SK-N-SH (cell line): ENCODE measurements at regions not wholly inside any gene's neighbourhood (a gene's known extent, or its start where the extent isn't known, plus 50 kb on each side); places are given as distances from the start of the nearest gene placed in this dataset.

Experiments
- CTCF ChIA-PET: fragments of 300-600, 350-600 bp; formaldehyde crosslinking; extraction: SDS; loops from one replicate; lab custom pipeline; 2021; lab: Yijun Ruan, JAX
- POLR2A ChIA-PET: fragments of 350-600 bp; sonication (Branson Sonifier 250); formaldehyde crosslinking; extraction: SDS; loops from one replicate; lab custom pipeline; 2020; ENCODE audit warnings: antibody characterized with exemption, inconsistent platforms; lab: Yijun Ruan, JAX
- DNase-seq: peaks from one replicate; pipeline ENCODE4 v3.0.0; 2012
- H2AFZ ChIP-seq: fragments of 200-600 bp; sonication (generic); 2 replicates; pipeline ENCODE4 v1.8.1; 2016; ENCODE audit warnings: antibody characterized with exemption, mild to moderate bottlenecking, low read depth
- H3F3A ChIP-seq: fragments of 200-600 bp; sonication (generic); replicated peaks from 2 replicates; pipeline ENCODE3; 2016; ENCODE audit warnings: antibody characterized with exemption, mild to moderate bottlenecking; ENCODE audit not compliant: insufficient read depth
- H3K27ac ChIP-seq, 2 experiments: fragments of 200-500 bp in 1 of 2; fragments of 200-600 bp in 1 of 2; sonication (Bioruptor generic) in 1 of 2; sonication (generic), shearing (Covaris generic) in 1 of 2; 2 replicates each; pipeline versions ENCODE4 v1.5.1 to v1.6.1; 2014 to 2016; ENCODE audit warnings: low read depth in 2 of 2, inconsistent platforms in 1 of 2, low read length in 1 of 2, mild to moderate bottlenecking in 1 of 2, mixed read lengths in 1 of 2
- H3K27me3 ChIP-seq: fragments of 200-600 bp; sonication (generic), shearing (Covaris generic); 2 replicates; pipeline ENCODE4 v1.6.1; 2016; ENCODE audit warnings: mixed run types; ENCODE audit not compliant: insufficient read depth
- H3K36me3 ChIP-seq, 2 experiments: fragments of 200-500 bp in 1 of 2; fragments of 200-600 bp in 1 of 2; sonication (Bioruptor generic) in 1 of 2; sonication (generic) in 1 of 2; replicated peaks in 1 of 2; 2 replicates each; pipeline versions ENCODE3 to v1.5.1; 2014 to 2016; ENCODE audit warnings: low read length in 1 of 2, mild to moderate bottlenecking in 1 of 2; ENCODE audit not compliant: insufficient read depth in 2 of 2, control insufficient read depth in 1 of 2
- H3K4me1 ChIP-seq, 2 experiments: fragments of 200-500 bp in 1 of 2; fragments of 200-600 bp in 1 of 2; sonication (Bioruptor generic) in 1 of 2; sonication (generic), shearing (Covaris generic) in 1 of 2; 2 replicates each; pipeline versions ENCODE4 v1.5.1 to v1.6.1; 2014 to 2016; ENCODE audit warnings: low read depth in 1 of 2, low read length in 1 of 2, mixed run types in 1 of 2; ENCODE audit not compliant: insufficient read depth in 2 of 2, control insufficient read depth in 1 of 2
- H3K4me2 ChIP-seq: fragments of 200-600 bp; sonication (generic), shearing (Covaris generic); 2 replicates; pipeline ENCODE4 v1.6.1; 2017; ENCODE audit warnings: mixed run types
- H3K4me3 ChIP-seq, 2 experiments: fragments of 200-500 bp in 1 of 2; fragments of 200-600 bp in 1 of 2; sonication (Bioruptor generic) in 1 of 2; sonication (generic), shearing (Covaris generic) in 1 of 2; 2 replicates each; pipeline versions ENCODE4 v1.5.1 to v1.8.1; 2014 to 2016; ENCODE audit warnings: low read depth in 2 of 2, inconsistent platforms in 1 of 2, low read length in 1 of 2, mild to moderate bottlenecking in 1 of 2, mixed read lengths in 1 of 2, moderate library complexity in 1 of 2
- H3K79me2 ChIP-seq: fragments of 200-600 bp; sonication (generic); 2 replicates; pipeline ENCODE4 v1.8.1; 2017; ENCODE audit warnings: mild to moderate bottlenecking; ENCODE audit not compliant: insufficient read depth
- H3K9ac ChIP-seq: fragments of 200-600 bp; sonication (generic); 2 replicates; pipeline ENCODE4 v1.6.1; 2017; ENCODE audit warnings: mixed run types
- H3K9me2 ChIP-seq: fragments of 200-600 bp; sonication (generic); 2 replicates; pipeline ENCODE4 v1.6.1; 2017; ENCODE audit warnings: mixed run types
- H3K9me3 ChIP-seq: fragments of 200-600 bp; sonication (generic); 2 replicates; pipeline ENCODE4 v1.6.1; 2017; ENCODE audit warnings: mixed run types, mild to moderate bottlenecking, moderate library complexity
- H4K20me1 ChIP-seq: fragments of 200-600 bp; sonication (generic); 2 replicates; pipeline ENCODE4 v1.6.1; 2017; ENCODE audit warnings: mild to moderate bottlenecking, mixed run types; ENCODE audit not compliant: insufficient read depth
- CHD2 ChIP-seq: fragments of 150-350 bp; IDR thresholded peaks from 2 replicates; pipeline ENCODE4 v1.6.1; 2018; ENCODE audit warnings: low read length; ENCODE audit not compliant: partially characterized antibody
- CTCF ChIP-seq: fragments of 200-600 bp; sonication (generic); IDR thresholded peaks from 2 replicates; pipeline ENCODE4 v1.6.1; 2017; ENCODE audit warnings: antibody characterized with exemption, mild to moderate bottlenecking, moderate library complexity
- ELF1 ChIP-seq: IDR thresholded peaks from 2 replicates; pipeline ENCODE4 v1.4.0; 2012
- FOXJ3 ChIP-seq: sonication (generic); formaldehyde crosslinking; IDR thresholded peaks from 2 replicates; pipeline ENCODE4 v1.5.1; 2020; ENCODE audit warnings: mild to moderate bottlenecking, missing genetic modification reagents
- FOXM1 ChIP-seq: IDR thresholded peaks from 2 replicates; pipeline ENCODE4 v1.4.0; 2012; ENCODE audit warnings: low read depth, mild to moderate bottlenecking
- GATA2 ChIP-seq: sonication (generic); formaldehyde crosslinking; IDR thresholded peaks from 2 replicates; pipeline ENCODE4 v1.5.0; 2020; ENCODE audit warnings: mild to moderate bottlenecking, missing genetic modification reagents
- MAX ChIP-seq: IDR thresholded peaks from 2 replicates; pipeline ENCODE4 v1.4.0; 2012; ENCODE audit warnings: low read depth
- MEF2A ChIP-seq: IDR thresholded peaks from 2 replicates; pipeline ENCODE4 v1.4.0; 2012; ENCODE audit warnings: low read depth, borderline replicate concordance
- PBX3 ChIP-seq: IDR thresholded peaks from 2 replicates; pipeline ENCODE4; 2012
- POLR2AphosphoS5 ChIP-seq: IDR thresholded peaks from 2 replicates; pipeline ENCODE4 v1.6.1; 2012; ENCODE audit warnings: low read depth, low read length
- RCOR1 ChIP-seq: fragments of 150-350 bp; IDR thresholded peaks from 2 replicates; pipeline ENCODE4 v1.6.1; 2017; ENCODE audit warnings: antibody characterized with exemption, low read length
- REST ChIP-seq: IDR thresholded peaks from 2 replicates; pipeline ENCODE4 v1.6.1; 2012; ENCODE audit warnings: mild to moderate bottlenecking, low read depth, low read length, moderate library complexity
- SIN3A ChIP-seq: IDR thresholded peaks from 2 replicates; pipeline ENCODE4 v1.6.1; 2012; ENCODE audit warnings: low read depth, mild to moderate bottlenecking, low read length, moderate library complexity, borderline replicate concordance
- TAF1 ChIP-seq: IDR thresholded peaks from 2 replicates; pipeline ENCODE4 v1.6.1; 2012; ENCODE audit warnings: low read depth, mild to moderate bottlenecking, low read length, moderate library complexity, borderline replicate concordance
- TEAD4 ChIP-seq: IDR thresholded peaks from 2 replicates; pipeline ENCODE4 v1.4.0; 2012; ENCODE audit warnings: mild to moderate bottlenecking, borderline replicate concordance; ENCODE audit not compliant: insufficient read depth
- USF1 ChIP-seq: IDR thresholded peaks from 2 replicates; pipeline ENCODE4 v1.4.0; 2012; ENCODE audit warnings: low read depth, borderline replicate concordance
- USF2 ChIP-seq: fragments of 150-350 bp; IDR thresholded peaks from 2 replicates; pipeline ENCODE4 v1.6.1; 2017; ENCODE audit warnings: antibody characterized with exemption, low read length, low read depth, borderline replicate concordance
- YY1 ChIP-seq: IDR thresholded peaks from 2 replicates; pipeline ENCODE4 v1.4.0; 2012; ENCODE audit warnings: low read depth, mild to moderate bottlenecking
- ZBTB33 ChIP-seq: IDR thresholded peaks from 2 replicates; pipeline ENCODE4 v1.4.0; 2012; ENCODE audit warnings: low read depth, borderline replicate concordance
- WGBS: methylation state at CpG from one replicate; pipeline ENCODE4 v1.1.6; 2017; ENCODE audit warnings: low lambda C conversion rate; 5-methylcytosine and 5-hydroxymethylcytosine counted together

GRCh38 chr1:200328379-200328778, 81.5 kb downstream of the ZNF281 start:
- Histone ChIP-seq H3K9ac (no peak overlapping the region), H3K9me3 (no peaks in the 10 kb centered on the region), H3K4me3 (no peak overlapping the region), H3K9me2 (no peaks in the 10 kb centered on the region), H3K27me3 (no peaks in the 10 kb centered on the region), H3K4me2 (no peak overlapping the region), H3K79me2 (no peaks in the 10 kb centered on the region), H4K20me1 (no peaks in the 10 kb centered on the region), H3K4me1 (peaks cover 0 to 3% of the 10 kb centered on the region in 2 experiments; a peak in 1 of 4 replicates), H3K27ac (no peak overlapping the region), H3F3A (no peaks in the 10 kb centered on the region), H3K36me3 (no peaks in the 10 kb centered on the region), H2AFZ (no peak overlapping the region)
- ChIA-PET CTCF (interaction anchor here (0.7 kb wide), 1 partner anchor 52 kb away, joined by 3 read pairs; no protein-coding TSS in a partner anchor), POLR2A (no interaction called here)
- WGBS, result 66% methylated on average over 2 of the region's 2 CpGs
- TF ChIP-seq FOXM1 (no peak), FOXJ3 (CRISPR knock-in tag) (no peak), ELF1 (no peak), CTCF (no peak), CHD2 (no peak), TEAD4 (no peak), MAX (no peak), POLR2AphosphoS5 (no peak), USF2 (no peak), SIN3A (no peak), ZBTB33 (no peak), YY1 (no peak), REST (no peak), GATA2 (no peak), RCOR1 (no peak), TAF1 (no peak), PBX3 (no peak), MEF2A (no peak), USF1 (no peak)
- no peak for DNase-seq
